Upper lobe of left lung (tissue), 6 donors: ENCODE measurements at regions not wholly inside any gene's neighbourhood (a gene's known extent, or its start where the extent isn't known, plus 50 kb on each side); places are given as distances from the start of the nearest gene placed in this dataset.

Experiments
- ATAC-seq, 2 donors: fragments of 200-7000 bp; cut with Tn5 transposase; one replicate each; pipeline ENCODE4 v1.9.1; 2022; ENCODE audit warnings: mild to moderate bottlenecking in 2 of 2, moderate library complexity in 2 of 2; ENCODE audit not compliant: low FRiP score in 2 of 2
- DNase-seq, 2 donors: peaks; one replicate each; pipeline ENCODE4 v3.0.0-alpha.2; 2019 to 2020
- H3K27ac ChIP-seq, 4 donors: fragments of 200-600 bp; sonication (generic); one replicate each; pipeline ENCODE4 v1.5.1; 2016 to 2019
- H3K27me3 ChIP-seq, 4 donors: fragments of 200-600 bp; sonication (generic); one replicate each; pipeline ENCODE4 v1.5.1; 2017 to 2019
- H3K36me3 ChIP-seq, 4 donors: fragments of 200-600 bp; sonication (generic); one replicate each; pipeline ENCODE4 v1.5.1; 2016 to 2019
- H3K4me1 ChIP-seq, 4 donors: fragments of 200-600 bp; sonication (generic); one replicate each; pipeline ENCODE4 v1.5.1; 2018 to 2019
- H3K4me3 ChIP-seq, 4 donors: fragments of 200-600 bp; sonication (generic); one replicate each; pipeline ENCODE4 v1.5.1; 2017 to 2019; ENCODE audit warnings: mild to moderate bottlenecking in 2 of 4, moderate library complexity in 1 of 4
- H3K9me3 ChIP-seq, 4 donors: fragments of 200-600 bp; sonication (generic); one replicate each; pipeline ENCODE4 v1.5.1; 2018 to 2019
- EP300 ChIP-seq, 4 donors: sonication (generic); formaldehyde crosslinking; IDR thresholded peaks; one replicate each; pipeline ENCODE4 v1.5.1; 2017; ENCODE audit warnings: antibody characterized with exemption in 4 of 4, control low read depth in 2 of 4
- POLR2A ChIP-seq, 4 donors: fragments of 450-650 bp; IDR thresholded peaks; one replicate each; pipeline ENCODE4 v1.5.1; 2016 to 2017; ENCODE audit warnings: antibody characterized with exemption in 4 of 4, mild to moderate bottlenecking in 2 of 4
- POLR2AphosphoS5 ChIP-seq, 2 donors: sonication (generic); formaldehyde crosslinking; IDR thresholded peaks; one replicate each; pipeline ENCODE4 v1.5.1; 2017; ENCODE audit warnings: antibody characterized with exemption in 2 of 2
- WGBS, 2 donors: methylation state at CpG; one replicate each; pipeline ENCODE4 v1.1.5; 2017 to 2018; 5-methylcytosine and 5-hydroxymethylcytosine counted together
- TF ChIP-seq, protein P1 (sequence below), 6 experiments: fragments of 450-650 bp in 4 of 6; fragments of 200-600 bp in 2 of 6; sonication (generic) in 2 of 6; IDR thresholded peaks; one replicate each; pipeline ENCODE4 v1.5.1; 2016 to 2019; ENCODE audit warnings: antibody characterized with exemption in 6 of 6
- donor health status: DM: no; HTN: no; CAD: no; lungs with moderate emphysema.
- donor health status: DM: no; HTN: yes; CAD: no; lungs with severe emphysema.

GRCh38 chr20:62539198-62540045 lies 63.6 kb upstream of the GATA5 start:
- TF ChIP-seq, protein P1, sequence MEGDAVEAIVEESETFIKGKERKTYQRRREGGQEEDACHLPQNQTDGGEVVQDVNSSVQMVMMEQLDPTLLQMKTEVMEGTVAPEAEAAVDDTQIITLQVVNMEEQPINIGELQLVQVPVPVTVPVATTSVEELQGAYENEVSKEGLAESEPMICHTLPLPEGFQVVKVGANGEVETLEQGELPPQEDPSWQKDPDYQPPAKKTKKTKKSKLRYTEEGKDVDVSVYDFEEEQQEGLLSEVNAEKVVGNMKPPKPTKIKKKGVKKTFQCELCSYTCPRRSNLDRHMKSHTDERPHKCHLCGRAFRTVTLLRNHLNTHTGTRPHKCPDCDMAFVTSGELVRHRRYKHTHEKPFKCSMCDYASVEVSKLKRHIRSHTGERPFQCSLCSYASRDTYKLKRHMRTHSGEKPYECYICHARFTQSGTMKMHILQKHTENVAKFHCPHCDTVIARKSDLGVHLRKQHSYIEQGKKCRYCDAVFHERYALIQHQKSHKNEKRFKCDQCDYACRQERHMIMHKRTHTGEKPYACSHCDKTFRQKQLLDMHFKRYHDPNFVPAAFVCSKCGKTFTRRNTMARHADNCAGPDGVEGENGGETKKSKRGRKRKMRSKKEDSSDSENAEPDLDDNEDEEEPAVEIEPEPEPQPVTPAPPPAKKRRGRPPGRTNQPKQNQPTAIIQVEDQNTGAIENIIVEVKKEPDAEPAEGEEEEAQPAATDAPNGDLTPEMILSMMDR (IDR thresholded peaks at IDR 0.05) = no peak
- TF ChIP-seq EP300 (IDR thresholded peaks at IDR 0.05) (no peak), POLR2A (IDR thresholded peaks at IDR 0.05) (no peak), POLR2AphosphoS5 (IDR thresholded peaks at IDR 0.05) (no peak)
- 35 to 49% methylated on average over 7 to 25 of the region's 25 CpGs for WGBS, 2 donors
- Histone ChIP-seq H3K27ac (no peak overlapping the region), H3K36me3 (no peaks in the 10 kb centered on the region), H3K27me3 (peaks cover 0 to 4% (median 0%) of the 10 kb centered on the region in 4 donors), H3K4me3 (no peak overlapping the region), H3K4me1 (no peaks in the 10 kb centered on the region), H3K9me3 (no peaks in the 10 kb centered on the region)
- DNase-seq = peak in 1 of 2 donors; percentile 59
- no peak for ATAC-seq

- no peak for ATAC-seq
- no peaks in the 10 kb centered on the region for H3K4me1 ChIP-seq
- peaks cover 0 to 4% (median 0%) of the 10 kb centered on the region in 4 donors for H3K27me3 ChIP-seq
- H3K36me3 ChIP-seq = no peaks in the 10 kb centered on the region
- TF ChIP-seq POLR2A (IDR thresholded peaks at IDR 0.05) (no peak), EP300 (IDR thresholded peaks at IDR 0.05) (no peak), POLR2AphosphoS5 (IDR thresholded peaks at IDR 0.05) (no peak)
- TF ChIP-seq, protein P1 (IDR thresholded peaks at IDR 0.05) = no peak
- peak in 1 of 2 donors; percentile 46 for DNase-seq
- H3K4me3 ChIP-seq = no peak overlapping the region
- WGBS, 2 donors = 76 to 90% methylated on average over 6 to 8 of the region's 14 CpGs
- no peaks in the 10 kb centered on the region for H3K9me3 ChIP-seq
- no peak overlapping the region for H3K27ac ChIP-seq
Observed at GRCh38 chr20:62540504-62540903, 64.7 kb upstream of the GATA5 start.

GRCh38 chr20:62542862-62543261 lies 67.1 kb upstream of the GATA5 start:
- no peaks in the 10 kb centered on the region for H3K4me1 ChIP-seq
- no peaks in the 10 kb centered on the region for H3K36me3 ChIP-seq
- H3K9me3 ChIP-seq = no peaks in the 10 kb centered on the region
- DNase-seq (peak in 1 of 2 donors; percentile 17), ATAC-seq (no peak)
- TF ChIP-seq EP300 (IDR thresholded peaks at IDR 0.05) (no peak), POLR2A (IDR thresholded peaks at IDR 0.05) (no peak), POLR2AphosphoS5 (IDR thresholded peaks at IDR 0.05) (no peak)
- TF ChIP-seq, protein P1 (IDR thresholded peaks at IDR 0.05) = no peak
- no peak overlapping the region for H3K4me3 ChIP-seq
- WGBS, 2 donors = 67% methylated on average over 5 to 14 of the region's 14 CpGs
- no peak overlapping the region for H3K27ac ChIP-seq
- peaks cover 0 to 4% (median 0%) of the 10 kb centered on the region in 4 donors for H3K27me3 ChIP-seq

DNA sequence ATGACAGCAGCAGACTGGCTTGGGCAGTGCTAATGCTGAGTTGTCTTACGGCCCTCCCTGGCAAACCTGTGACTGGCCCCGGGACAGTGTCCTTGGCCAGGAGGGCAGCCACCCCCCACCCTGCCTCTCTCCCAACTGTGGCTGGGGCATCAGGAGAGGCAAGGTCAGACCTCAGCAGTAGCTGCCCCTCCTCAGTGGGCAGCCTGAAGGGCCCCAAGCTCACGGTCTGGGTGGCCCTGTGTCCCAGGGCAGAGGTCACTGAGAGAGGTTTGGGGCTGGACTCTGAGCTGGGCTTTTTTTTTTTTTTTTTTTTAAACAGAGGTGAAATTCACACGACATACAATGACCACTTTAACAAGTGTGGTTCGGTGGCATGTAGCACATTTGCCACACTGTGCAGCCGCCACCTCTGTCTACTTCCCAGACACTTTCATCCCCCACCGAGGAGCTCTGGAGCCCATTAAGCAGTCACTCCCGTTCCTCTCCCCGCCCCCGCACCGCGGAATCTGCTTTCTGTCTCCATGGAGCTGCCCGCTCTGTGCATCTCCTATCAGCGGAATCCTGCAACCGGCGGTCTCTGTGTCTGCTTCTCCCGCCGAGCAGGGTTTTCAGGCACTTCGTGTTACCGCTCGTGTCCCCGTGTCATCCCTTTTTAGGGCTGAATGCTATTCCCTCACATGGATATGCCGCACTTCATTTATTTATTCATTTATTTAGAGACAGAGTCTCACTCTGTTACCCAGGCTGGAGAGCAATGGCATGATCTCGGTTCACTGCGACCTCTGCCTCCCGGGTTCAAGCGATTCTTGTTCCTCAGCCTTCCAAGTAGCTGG lies 67.9 kb upstream of the GATA5 start:
- Histone ChIP-seq H3K4me1 (no peaks in the 10 kb centered on the region), H3K9me3 (no peaks in the 10 kb centered on the region), H3K36me3 (no peaks in the 10 kb centered on the region), H3K4me3 (no peak overlapping the region), H3K27ac (no peak overlapping the region), H3K27me3 (peaks cover 0 to 3% (median under 1%) of the 10 kb centered on the region in 4 donors)
- no peak for TF ChIP-seq EP300 (IDR thresholded peaks at IDR 0.05)
- TF ChIP-seq, protein P1 (IDR thresholded peaks at IDR 0.05) = no peak
- TF ChIP-seq POLR2A (IDR thresholded peaks at IDR 0.05) = no peak
- 78 to 83% methylated on average over 25 to 26 of the region's 27 CpGs for WGBS, 2 donors
- no peak for ATAC-seq
- DNase-seq = peak in 1 of 2 donors; percentile 42
